ENCODE measurements at regions not wholly inside any gene's neighbourhood (a gene's known extent, or its start where the extent isn't known, plus 50 kb on each side); places are given as distances from the start of the nearest gene placed in this dataset.

DNA sequence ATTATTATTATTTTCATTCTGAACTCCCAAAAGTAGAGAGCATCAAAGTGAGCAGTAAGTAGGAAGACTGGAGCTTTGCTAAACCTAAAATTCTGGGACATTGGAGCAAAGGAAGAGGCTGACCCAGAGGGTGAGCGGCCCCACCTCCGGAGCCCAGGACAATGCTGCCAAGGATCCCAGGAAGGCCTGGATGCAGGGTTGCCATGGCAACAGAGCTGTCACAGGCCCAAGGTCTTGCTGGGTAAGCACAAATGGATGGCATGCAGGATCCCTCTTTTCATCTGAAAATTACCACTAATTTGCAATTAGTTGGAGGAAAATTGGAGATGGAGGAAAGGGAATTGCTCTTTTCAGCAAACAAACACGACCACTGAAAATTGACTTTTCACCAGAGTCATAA is 457.9 kb upstream of the CDH5 start:
- no peak for TF ChIP-seq HDGF (IDR thresholded peaks at IDR 0.05; ENCODE audit: borderline replicate concordance)
- TF ChIP-seq TARDBP (IDR thresholded peaks at IDR 0.05), result no peak
- no peak for TF ChIP-seq SP1 (IDR thresholded peaks at IDR 0.05)
- no peak for TF ChIP-seq ELF4 (IDR thresholded peaks at IDR 0.05)
- no peak for TF ChIP-seq BHLHE40 (IDR thresholded peaks at IDR 0.05; ENCODE audit: borderline replicate concordance)
- no peak for TF ChIP-seq FOXK2 (IDR thresholded peaks at IDR 0.05)
- no peak for TF ChIP-seq ARNT (IDR thresholded peaks at IDR 0.05)

Data from HEK293T (cell line).